Ectodermal cell (in vitro differentiated cells): ENCODE measurements at regions not wholly inside any gene's neighbourhood (a gene's known extent, or its start where the extent isn't known, plus 50 kb on each side); places are given as distances from the start of the nearest gene placed in this dataset.

Experiments used
- H3K27ac ChIP-seq: 2 replicates; pipeline ENCODE4 v1.7.0; 2013; ENCODE audit warnings: mild to moderate bottlenecking, low read depth, low read length; ENCODE audit not compliant: insufficient read depth, poor library complexity, severe bottlenecking
- H3K27me3 ChIP-seq: 2 replicates; pipeline ENCODE4 v1.7.0; 2013; ENCODE audit warnings: mild to moderate bottlenecking, low read length; ENCODE audit not compliant: insufficient read depth, control insufficient read depth, poor library complexity, severe bottlenecking
- H3K36me3 ChIP-seq: one replicate; pipeline ENCODE4 v1.7.0; 2013; ENCODE audit warnings: low read length; ENCODE audit not compliant: control insufficient read depth, insufficient read depth
- H3K4me1 ChIP-seq: one replicate; pipeline ENCODE4 v1.7.0; 2013; ENCODE audit warnings: low read length; ENCODE audit not compliant: control insufficient read depth, insufficient read depth
- H3K4me3 ChIP-seq: 2 replicates; pipeline ENCODE4 v1.7.0; 2013; ENCODE audit warnings: low read depth, low read length, control low read depth; ENCODE audit not compliant: insufficient read depth
- H3K9me3 ChIP-seq: 2 replicates; pipeline ENCODE4 v1.7.0; 2013; ENCODE audit warnings: mild to moderate bottlenecking, low read length, moderate library complexity; ENCODE audit not compliant: control insufficient read depth
- WGBS, 2 experiments: methylation state at CpG; one replicate each; pipeline ENCODE4 v1.1.7; 2013; ENCODE audit warnings: missing lambda C conversion rate in 2 of 2; 5-methylcytosine and 5-hydroxymethylcytosine counted together

GRCh38 chr1:30145723-30146303 lies 577.6 kb downstream of the MATN1 start:
- Histone ChIP-seq H3K27ac (no peak overlapping the region), H3K4me1 (no peaks in the 10 kb centered on the region), H3K27me3 (no peaks in the 10 kb centered on the region), H3K36me3 (no peaks in the 10 kb centered on the region), H3K9me3 (no peaks in the 10 kb centered on the region), H3K4me3 (no peak overlapping the region)
- 92 to 94% methylated on average over 4 of the region's 4 CpGs for WGBS, 2 experiments

GRCh38 chr1:30144831-30145230 lies 578.6 kb downstream of the MATN1 start:
- Histone ChIP-seq H3K4me3 (no peak overlapping the region), H3K27me3 (no peaks in the 10 kb centered on the region), H3K36me3 (no peaks in the 10 kb centered on the region), H3K4me1 (no peaks in the 10 kb centered on the region), H3K9me3 (no peaks in the 10 kb centered on the region), H3K27ac (no peak overlapping the region)
- WGBS, 2 experiments: 85 to 89% methylated on average over 1 of the region's 1 CpG

- H3K36me3 ChIP-seq: no peaks in the 10 kb centered on the region
- H3K4me3 ChIP-seq: no peak overlapping the region
- no peaks in the 10 kb centered on the region for H3K9me3 ChIP-seq
- no peaks in the 10 kb centered on the region for H3K27me3 ChIP-seq
- 84 to 93% methylated on average over 1 of the region's 1 CpG for WGBS, 2 experiments
- H3K27ac ChIP-seq: no peak overlapping the region
- no peaks in the 10 kb centered on the region for H3K4me1 ChIP-seq
Observed at GRCh38 chr1:30143517-30143916, 579.9 kb downstream of the MATN1 start.

GRCh38 chr1:30140566-30140965 lies 582.8 kb downstream of the MATN1 start:
- no peaks in the 10 kb centered on the region for H3K36me3 ChIP-seq
- H3K27ac ChIP-seq: no peak overlapping the region

GRCh38 chr1:30138891-30139290 lies 584.5 kb downstream of the MATN1 start:
- Histone ChIP-seq H3K27me3 (no peaks in the 10 kb centered on the region), H3K4me1 (no peaks in the 10 kb centered on the region), H3K4me3 (no peak overlapping the region), H3K36me3 (no peaks in the 10 kb centered on the region), H3K9me3 (no peaks in the 10 kb centered on the region), H3K27ac (no peak overlapping the region)
- WGBS, 2 experiments: 91 to 95% methylated on average over 5 of the region's 5 CpGs

More at GRCh38 chr1:30140566-30140965, 582.8 kb downstream of the MATN1 start:
- no peaks in the 10 kb centered on the region for H3K9me3 ChIP-seq
- H3K4me1 ChIP-seq: no peaks in the 10 kb centered on the region
- no peaks in the 10 kb centered on the region for H3K27me3 ChIP-seq
- 93% methylated on average over 7 of the region's 7 CpGs for WGBS, 2 experiments
- no peak overlapping the region for H3K4me3 ChIP-seq

GRCh38 chr1:30137001-30137400 lies 586.4 kb downstream of the MATN1 start:
- H3K4me3 ChIP-seq: no peak overlapping the region
- no peaks in the 10 kb centered on the region for H3K9me3 ChIP-seq
- H3K27ac ChIP-seq: no peak overlapping the region
- 87 to 93% methylated on average over 3 of the region's 3 CpGs for WGBS, 2 experiments
- no peaks in the 10 kb centered on the region for H3K27me3 ChIP-seq
- no peaks in the 10 kb centered on the region for H3K4me1 ChIP-seq
- H3K36me3 ChIP-seq: no peaks in the 10 kb centered on the region

GRCh38 chr1:30135698-30136097 lies 587.7 kb downstream of the MATN1 start:
- Histone ChIP-seq H3K27me3 (no peaks in the 10 kb centered on the region), H3K27ac (no peak overlapping the region), H3K4me3 (no peak overlapping the region), H3K36me3 (no peaks in the 10 kb centered on the region), H3K4me1 (no peaks in the 10 kb centered on the region), H3K9me3 (no peaks in the 10 kb centered on the region)
- 91 to 94% methylated on average over 4 of the region's 4 CpGs for WGBS, 2 experiments

DNA sequence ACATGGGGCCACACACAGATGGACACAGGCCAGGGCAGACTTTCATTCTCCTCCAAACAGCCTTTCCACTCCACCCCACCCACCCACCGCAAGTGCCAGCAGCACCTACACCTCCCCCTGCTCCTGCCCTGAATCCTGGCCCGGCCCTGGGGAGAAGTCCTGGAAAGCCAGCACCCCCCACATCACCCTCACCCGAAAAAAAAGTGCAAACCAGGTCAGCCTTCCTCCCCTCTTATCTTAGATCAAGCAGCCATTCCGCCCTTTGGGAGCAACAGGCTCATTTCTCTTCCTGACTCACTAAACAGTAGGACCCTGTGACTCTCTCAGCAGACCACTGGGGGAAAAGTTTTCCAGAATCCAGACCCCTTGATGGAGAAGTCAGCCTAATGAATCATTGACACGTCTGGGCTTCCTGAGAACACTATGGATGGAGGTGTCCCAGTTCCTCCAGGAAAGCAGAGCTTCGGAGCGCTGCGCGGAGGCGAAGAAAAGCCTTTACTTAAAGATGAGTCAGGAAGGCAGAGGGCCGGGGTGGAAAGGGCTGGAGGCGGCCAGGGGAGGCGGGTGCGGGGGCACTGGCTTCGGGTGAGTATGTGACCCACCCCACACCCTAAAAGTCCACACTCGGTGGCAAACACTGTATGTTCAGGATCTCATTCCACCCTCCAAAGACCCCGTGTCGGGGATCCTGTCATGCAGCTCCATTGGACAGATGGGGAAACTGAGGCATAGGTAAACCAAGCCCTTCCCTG lies 588.7 kb downstream of the MATN1 start:
- Histone ChIP-seq H3K4me3 (no peak overlapping the region), H3K9me3 (no peaks in the 10 kb centered on the region), H3K27ac (no peak overlapping the region), H3K36me3 (no peaks in the 10 kb centered on the region), H3K27me3 (no peaks in the 10 kb centered on the region), H3K4me1 (no peaks in the 10 kb centered on the region)
- 91 to 95% methylated on average over 18 of the region's 18 CpGs for WGBS, 2 experiments

GRCh38 chr1:30133414-30134055 lies 589.9 kb downstream of the MATN1 start:
- Histone ChIP-seq H3K36me3 (no peaks in the 10 kb centered on the region), H3K27me3 (no peaks in the 10 kb centered on the region), H3K4me1 (no peaks in the 10 kb centered on the region), H3K27ac (no peak overlapping the region), H3K9me3 (no peaks in the 10 kb centered on the region), H3K4me3 (no peak overlapping the region)
- 82 to 83% methylated on average over 6 of the region's 6 CpGs for WGBS, 2 experiments

GRCh38 chr1:30132602-30133286 lies 590.6 kb downstream of the MATN1 start:
- Histone ChIP-seq H3K27ac (no peak overlapping the region), H3K4me1 (no peaks in the 10 kb centered on the region), H3K27me3 (no peaks in the 10 kb centered on the region), H3K9me3 (no peaks in the 10 kb centered on the region), H3K4me3 (no peak overlapping the region), H3K36me3 (no peaks in the 10 kb centered on the region)
- WGBS, 2 experiments: 92 to 94% methylated on average over 10 of the region's 10 CpGs
